H1 (cell line): ENCODE measurements at regions not wholly inside any gene's neighbourhood (a gene's known extent, or its start where the extent isn't known, plus 50 kb on each side); places are given as distances from the start of the nearest gene placed in this dataset.

Experiments used
- CTCF ChIA-PET: fragments of 300-600 bp; sonication (Branson Sonifier 250); formaldehyde crosslinking; loops from one replicate; lab custom pipeline; 2021; ENCODE audit not compliant: partially characterized antibody; lab: Charles Lee
- POLR2A ChIA-PET: fragments of 300-600 bp; sonication (Branson Sonifier 250); formaldehyde crosslinking; loops from one replicate; lab custom pipeline; 2021; ENCODE audit warnings: inconsistent platforms; ENCODE audit not compliant: partially characterized antibody; lab: Charles Lee
- DNase-seq, 2 experiments: peaks; one replicate each; pipeline versions ENCODE4 v3.0.0 to v3.0.0-alpha.2; 2010 to 2022; ENCODE audit warnings: low spot score in 2 of 2, low read depth in 1 of 2, mixed read lengths in 1 of 2
- FAIRE-seq: peaks from 2 replicates; lab custom pipeline; 2011; peaks lifted over from hg19 to GRCh38; lab: Jason Lieb, UNC
- H2AFZ ChIP-seq: 2 replicates; pipeline ENCODE4 v1.8.1; 2012; ENCODE audit warnings: low read length, inconsistent platforms
- H2AK5ac ChIP-seq: 2 replicates; pipeline ENCODE4 v1.6.1; 2013; ENCODE audit warnings: low read depth, low read length
- H2BK120ac ChIP-seq: replicated peaks from 2 replicates; pipeline ENCODE3; 2013; ENCODE audit warnings: low read depth, low read length, inconsistent platforms
- H2BK12ac ChIP-seq: 2 replicates; pipeline ENCODE4 v1.6.1; 2013; ENCODE audit warnings: low read depth, low read length
- H2BK15ac ChIP-seq: 2 replicates; pipeline ENCODE4 v1.6.1; 2013; ENCODE audit warnings: low read length
- H2BK20ac ChIP-seq: 2 replicates; pipeline ENCODE4 v1.6.1; 2013; ENCODE audit warnings: low read length
- H2BK5ac ChIP-seq: 2 replicates; pipeline ENCODE4 v1.6.1; 2013; ENCODE audit warnings: low read depth, low read length
- H3K14ac ChIP-seq: 2 replicates; pipeline ENCODE4 v1.6.1; 2013; ENCODE audit warnings: inconsistent platforms; ENCODE audit not compliant: insufficient read length
- H3K18ac ChIP-seq: 2 replicates; pipeline ENCODE4 v1.6.1; 2013; ENCODE audit warnings: low read length; ENCODE audit errors: extremely low read depth
- H3K23ac ChIP-seq: 2 replicates; pipeline ENCODE4 v1.6.1; 2013; ENCODE audit warnings: inconsistent platforms; ENCODE audit not compliant: insufficient read length
- H3K23me2 ChIP-seq: 2 replicates; pipeline ENCODE4 v1.6.1; 2013; ENCODE audit warnings: low read depth, low read length
- H3K27ac ChIP-seq: 2 replicates; pipeline ENCODE4 v1.6.1; 2011; ENCODE audit warnings: low read depth, low read length, inconsistent platforms
- H3K27me3 ChIP-seq, 4 experiments: replicated peaks in 1 of 4; 1 replicate in 1 of 4; 2 replicates in 3 of 4; pipeline versions ENCODE4 v1.6.1 to v1.8.1; 2011 to 2013; ENCODE audit warnings: low read length in 3 of 4, mild to moderate bottlenecking in 3 of 4, inconsistent platforms in 2 of 4, mixed read lengths in 2 of 4, moderate library complexity in 1 of 4; ENCODE audit not compliant: control insufficient read depth in 3 of 4, insufficient read depth in 3 of 4; ENCODE audit errors: extremely low read depth in 1 of 4
- H3K36me3 ChIP-seq, 4 experiments: 2 replicates each; pipeline versions ENCODE4 v1.6.1 to v1.8.1; 2011 to 2013; ENCODE audit warnings: mild to moderate bottlenecking in 4 of 4, low read length in 3 of 4, moderate library complexity in 2 of 4, control low read depth in 1 of 4, inconsistent platforms in 1 of 4; ENCODE audit not compliant: insufficient read depth in 4 of 4, control insufficient read depth in 2 of 4
- H3K4ac ChIP-seq: replicated peaks from 2 replicates; pipeline ENCODE3; 2013; ENCODE audit warnings: low read length, low read depth, mixed read lengths, inconsistent platforms; ENCODE audit not compliant: insufficient read length
- H3K4me1 ChIP-seq, 4 experiments: replicated peaks in 1 of 4; 1 replicate in 1 of 4; 2 replicates in 3 of 4; pipeline versions ENCODE4 v1.6.1 to v1.8.1; 2011 to 2013; ENCODE audit warnings: low read length in 3 of 4, inconsistent platforms in 2 of 4, mixed read lengths in 1 of 4; ENCODE audit not compliant: insufficient read depth in 4 of 4, control insufficient read depth in 3 of 4
- H3K4me2 ChIP-seq, 2 experiments: 2 replicates each; pipeline versions ENCODE4 v1.6.1 to v1.8.1; 2011 to 2013; ENCODE audit warnings: low read depth in 2 of 2, low read length in 2 of 2, control low read depth in 1 of 2, inconsistent platforms in 1 of 2, mild to moderate bottlenecking in 1 of 2; ENCODE audit not compliant: insufficient read depth in 1 of 2
- H3K4me3 ChIP-seq, 4 experiments: fragments of 200-600, 300-600 bp in 1 of 4; sonication (generic), shearing (Covaris generic), sonication (Bioruptor Twin) in 1 of 4; 2 replicates each; pipeline versions ENCODE4 v1.5.1 to v1.8.1; 2011 to 2016; ENCODE audit warnings: low read length in 4 of 4, low read depth in 3 of 4, control low read depth in 2 of 4, inconsistent platforms in 2 of 4, mild to moderate bottlenecking in 2 of 4, mixed read lengths in 1 of 4, moderate library complexity in 1 of 4; ENCODE audit not compliant: insufficient read depth in 2 of 4; ENCODE audit errors: extremely low read depth in 1 of 4
- H3K56ac ChIP-seq: replicated peaks from 2 replicates; pipeline ENCODE3; 2013; ENCODE audit warnings: low read depth, mild to moderate bottlenecking, mixed read lengths, low read length, inconsistent platforms; ENCODE audit not compliant: insufficient read length
- H3K79me1 ChIP-seq: 2 replicates; pipeline ENCODE4 v1.6.1; 2013; ENCODE audit warnings: low read depth, low read length, control low read depth
- H3K79me2 ChIP-seq, 2 experiments: 2 replicates each; pipeline versions ENCODE4 v1.6.1 to v1.8.1; 2012 to 2013; ENCODE audit warnings: low read length in 2 of 2, mild to moderate bottlenecking in 2 of 2, inconsistent platforms in 1 of 2; ENCODE audit not compliant: insufficient read depth in 2 of 2, control insufficient read depth in 1 of 2
- H3K9ac ChIP-seq, 4 experiments: replicated peaks in 1 of 4; 1 replicate in 1 of 4; 2 replicates in 3 of 4; pipeline versions ENCODE4 v1.6.1 to v1.8.1; 2011 to 2013; ENCODE audit warnings: low read depth in 3 of 4, low read length in 3 of 4, control low read depth in 2 of 4, mild to moderate bottlenecking in 2 of 4, moderate library complexity in 2 of 4, inconsistent platforms in 1 of 4; ENCODE audit errors: extremely low read depth in 1 of 4
- H3K9me3 ChIP-seq, 2 experiments: 2 replicates each; pipeline versions ENCODE4 v1.6.1 to v1.8.1; 2012 to 2013; ENCODE audit warnings: mild to moderate bottlenecking in 2 of 2, moderate library complexity in 2 of 2, control low read depth in 1 of 2, inconsistent platforms in 1 of 2, low read depth in 1 of 2, low read length in 1 of 2, mixed read lengths in 1 of 2; ENCODE audit not compliant: insufficient read depth in 2 of 2
- H4K20me1 ChIP-seq, 2 experiments: replicated peaks in 1 of 2; 2 replicates each; pipeline versions ENCODE3 to v1.8.1; 2011 to 2013; ENCODE audit warnings: inconsistent platforms in 2 of 2, low read length in 2 of 2, mild to moderate bottlenecking in 1 of 2; ENCODE audit not compliant: insufficient read depth in 2 of 2, control insufficient read depth in 1 of 2
- H4K5ac ChIP-seq: 2 replicates; pipeline ENCODE4 v1.6.1; 2013; ENCODE audit warnings: low read length, low read depth, mixed read lengths, inconsistent platforms; ENCODE audit not compliant: insufficient read length
- H4K8ac ChIP-seq: 2 replicates; pipeline ENCODE4 v1.8.0; 2013; ENCODE audit warnings: mild to moderate bottlenecking, moderate library complexity, low read length, inconsistent platforms; ENCODE audit not compliant: insufficient read depth; ENCODE audit errors: extremely low read depth
- H4K91ac ChIP-seq: replicated peaks from 2 replicates; pipeline ENCODE3; 2013; ENCODE audit warnings: low read length, mixed read lengths, inconsistent platforms; ENCODE audit not compliant: insufficient read length
- ASH2L ChIP-seq: fragments of 200-600, 300-600 bp; sonication (generic); IDR thresholded peaks from one replicate; pipeline ENCODE4 v1.7.1; 2017; ENCODE audit warnings: low read length
- ATF2 ChIP-seq: IDR thresholded peaks from 2 replicates; pipeline ENCODE4 v1.6.1; 2012; ENCODE audit warnings: low read length, inconsistent platforms
- EZH2 ChIP-seq: fragments of 200-600 bp; sonication (generic); IDR thresholded peaks from 2 replicates; pipeline ENCODE4 v1.7.1; 2012; ENCODE audit warnings: low read depth, mild to moderate bottlenecking, moderate library complexity, low read length, inconsistent platforms; ENCODE audit not compliant: severe bottlenecking
- JUN ChIP-seq: IDR thresholded peaks from 2 replicates; pipeline ENCODE4 v1.6.1; 2011; ENCODE audit warnings: low read depth, mild to moderate bottlenecking, improper control_type of control experiment, low read length
- JUND ChIP-seq: IDR thresholded peaks from 2 replicates; pipeline ENCODE4 v1.6.1; 2011; ENCODE audit warnings: mild to moderate bottlenecking, improper control_type of control experiment, low read length
- KDM5A ChIP-seq: fragments of 200-600 bp; IDR thresholded peaks from 2 replicates; pipeline ENCODE4 v1.7.1; 2012; ENCODE audit warnings: mild to moderate bottlenecking, low read length, inconsistent platforms, mixed read lengths
- MAFK ChIP-seq: IDR thresholded peaks from 2 replicates; pipeline ENCODE4 v1.6.1; 2012; ENCODE audit warnings: low read depth, mild to moderate bottlenecking, improper control_type of control experiment, low read length
- POLR2AphosphoS5 ChIP-seq: IDR thresholded peaks from 2 replicates; pipeline ENCODE4 v1.6.1; 2011; ENCODE audit warnings: low read depth, low read length
- SP1 ChIP-seq: IDR thresholded peaks from 2 replicates; pipeline ENCODE4 v1.6.1; 2011; ENCODE audit warnings: low read depth, low read length
- SP4 ChIP-seq: IDR thresholded peaks from 2 replicates; pipeline ENCODE4 v1.6.1; 2012; ENCODE audit warnings: low read length, inconsistent platforms
- SUZ12 ChIP-seq: fragments of 200-600 bp; sonication (generic); IDR thresholded peaks from 2 replicates; pipeline ENCODE4 v1.6.1; 2012; ENCODE audit warnings: mild to moderate bottlenecking, inconsistent platforms, low read length, moderate library complexity, mixed read lengths
- TAF7 ChIP-seq: optimal IDR thresholded peaks from 2 replicates; pipeline ENCODE3; 2011; ENCODE audit warnings: low read depth, mild to moderate bottlenecking, inconsistent platforms, low read length, moderate library complexity, borderline replicate concordance
- TCF12 ChIP-seq: IDR thresholded peaks from 2 replicates; pipeline ENCODE4 v1.6.1; 2011; ENCODE audit warnings: low read depth, mild to moderate bottlenecking, low read length
- TEAD4 ChIP-seq: IDR thresholded peaks from 2 replicates; pipeline ENCODE4 v1.6.1; 2012; ENCODE audit warnings: low read depth, low read length, inconsistent platforms, mixed read lengths
- YY1 ChIP-seq: IDR thresholded peaks from 2 replicates; pipeline ENCODE4 v1.6.1; 2011; ENCODE audit warnings: low read depth, mild to moderate bottlenecking, low read length
- WGBS, 2 experiments: shearing (Covaris generic) in 1 of 2; methylation state at CpG; one replicate each; pipeline versions ENCODE4 v1.1.6 to v1.1.7; 2013 to 2015; ENCODE audit warnings: low lambda C conversion rate in 2 of 2, mixed read lengths in 2 of 2, inconsistent platforms in 1 of 2, low coverage in 1 of 2, missing lambda C conversion rate in 1 of 2; ENCODE audit not compliant: insufficient replicate concordance in 2 of 2, insufficient coverage in 1 of 2, insufficient read length in 1 of 2; ENCODE audit errors: extremely low coverage in 1 of 2, missing lambda C conversion rate in 1 of 2; 5-methylcytosine and 5-hydroxymethylcytosine counted together

GRCh38 chr7:106381252-106381651 is 96.5 kb upstream of the NAMPT start:
- 87% methylated on average over 2 of the region's 2 CpGs; no CpG with 5 or more reads in 1 of the 2 experiments for WGBS, 2 experiments
- TF ChIP-seq EZH2 (no peak), YY1 (no peak), SUZ12 (no peak), POLR2AphosphoS5 (no peak), MAFK (no peak), KDM5A (no peak), SP1 (no peak), TAF7 (no peak), JUN (no peak), TEAD4 (no peak), TCF12 (no peak), ASH2L (no peak), ATF2 (no peak), SP4 (no peak), JUND (no peak)
- H3K4me2 ChIP-seq = no peak overlapping the region
- no peak overlapping the region for H2BK20ac ChIP-seq
- no peak overlapping the region for H3K4ac ChIP-seq
- H3K56ac ChIP-seq = no peak overlapping the region
- no peaks in the 10 kb centered on the region for H4K20me1 ChIP-seq
- H3K4me1 ChIP-seq = no peaks in the 10 kb centered on the region
- no peaks in the 10 kb centered on the region for H3K79me1 ChIP-seq
- no peak overlapping the region for H2BK120ac ChIP-seq
- H3K36me3 ChIP-seq = no peaks in the 10 kb centered on the region
- H3K9me3 ChIP-seq = no peaks in the 10 kb centered on the region
- ChIA-PET CTCF (no interaction called here), POLR2A (no interaction called here)
- no peak overlapping the region for H2AK5ac ChIP-seq
- H3K23ac ChIP-seq = no peak overlapping the region
- no peak overlapping the region for H3K4me3 ChIP-seq
- H2AFZ ChIP-seq = no peak overlapping the region
- no peak overlapping the region for H2BK12ac ChIP-seq
- no peaks in the 10 kb centered on the region for H3K23me2 ChIP-seq
- no peak overlapping the region for H3K18ac ChIP-seq
- no peak overlapping the region for H2BK15ac ChIP-seq
- no peak overlapping the region for H4K91ac ChIP-seq
- H3K79me2 ChIP-seq = no peaks in the 10 kb centered on the region
- FAIRE-seq (no peak), DNase-seq (no peak)
- no peak overlapping the region for H3K14ac ChIP-seq
- H4K8ac ChIP-seq = no peak overlapping the region
- H3K9ac ChIP-seq = no peak overlapping the region
- H3K27ac ChIP-seq = no peak overlapping the region
- H4K5ac ChIP-seq = no peak overlapping the region
- no peaks in the 10 kb centered on the region for H3K27me3 ChIP-seq
- H2BK5ac ChIP-seq = no peak overlapping the region
